GM13976 (cell line): ENCODE measurements at regions not wholly inside any gene's neighbourhood (a gene's known extent, or its start where the extent isn't known, plus 50 kb on each side); places are given as distances from the start of the nearest gene placed in this dataset.

Experiments
- DNase-seq: peaks from one replicate; pipeline ENCODE4 v3.0.0; 2012; ENCODE audit warnings: low spot score
- CTCF ChIP-seq: IDR thresholded peaks from 2 replicates; pipeline ENCODE4 v1.5.1; 2012; ENCODE audit warnings: borderline replicate concordance, mild to moderate bottlenecking; ENCODE audit not compliant: insufficient read depth; ENCODE audit errors: extremely low read depth, missing control alignments, control extremely low read depth
- in situ Hi-C: fragments of 300-500 bp; cut with MboI; formaldehyde crosslinking; loops from one replicate; pipeline ENCODE4 v1.12.0; 2022; ENCODE audit warnings: low sequenced_read_pairs, mixed read lengths, inconsistent platforms; ENCODE audit not compliant: unreplicated experiment

- no peak for TF ChIP-seq CTCF
- in situ Hi-C loops: no loop called here
- no peak for DNase-seq
Observed at GRCh38 chr1:4081806-4082711, 182.0 kb upstream of the C1orf174 start.

GRCh38 chr1:4083231-4084047 lies 183.4 kb upstream of the C1orf174 start:
- no peak for TF ChIP-seq CTCF
- in situ Hi-C loops: no loop called here

GRCh38 chr1:4084048-4084431 lies 184.0 kb upstream of the C1orf174 start:
- DNase-seq: no peak
- no peak for TF ChIP-seq CTCF
- in situ Hi-C loops: no loop called here

More at GRCh38 chr1:4083231-4084047, 183.4 kb upstream of the C1orf174 start:
- DNase-seq: no peak

- no peak for TF ChIP-seq CTCF
- in situ Hi-C loops: no loop called here
- DNase-seq: no peak
Observed at GRCh38 chr1:4084446-4084845, 184.4 kb upstream of the C1orf174 start.

GRCh38 chr1:4084896-4085295 lies 184.8 kb upstream of the C1orf174 start:
- in situ Hi-C loops: no loop called here
- TF ChIP-seq CTCF: no peak
- DNase-seq: no peak

- TF ChIP-seq CTCF: no peak
- no peak for DNase-seq
- in situ Hi-C loops: no loop called here
Observed at GRCh38 chr1:4085546-4085945, 185.5 kb upstream of the C1orf174 start.
